ENCODE measurements at regions not wholly inside any gene's neighbourhood (a gene's known extent, or its start where the extent isn't known, plus 50 kb on each side); places are given as distances from the start of the nearest gene placed in this dataset.

- no peak for TF ChIP-seq TCF12 (IDR thresholded peaks at IDR 0.05; ENCODE audit: low read depth)
- no peak for TF ChIP-seq CEBPB (IDR thresholded peaks at IDR 0.05)
- no peak for TF ChIP-seq TEAD4 (IDR thresholded peaks at IDR 0.05)
- TF ChIP-seq USF1 (IDR thresholded peaks at IDR 0.05), result no peak
- no peak for TF ChIP-seq EGR1 (IDR thresholded peaks at IDR 0.05)
- TF ChIP-seq CREB1 (IDR thresholded peaks at IDR 0.05; ENCODE audit: low read depth), result no peak
- TF ChIP-seq TAF1 (IDR thresholded peaks at IDR 0.05; ENCODE audit: low read depth), result no peak
- no peak for TF ChIP-seq RAD21 (IDR thresholded peaks at IDR 0.05; ENCODE audit: low read depth)
These were observed 807.5 kb upstream of the ATXN8OS start for GRCh38 chr13:69300131-69300530.

- TF ChIP-seq EGR1 (IDR thresholded peaks at IDR 0.05), result no peak
- peak; percentile 51; the same call in 1 of the 2 replicates for TF ChIP-seq TEAD4 (IDR thresholded peaks at IDR 0.05)
These were observed 811.5 kb upstream of the ATXN8OS start for GRCh38 chr13:69296130-69296529.

- TF ChIP-seq TCF12 (IDR thresholded peaks at IDR 0.05; ENCODE audit: low read depth), result no peak
- TF ChIP-seq CEBPB (IDR thresholded peaks at IDR 0.05), result no peak
- TF ChIP-seq EGR1 (IDR thresholded peaks at IDR 0.05), result no peak
- TF ChIP-seq USF1 (IDR thresholded peaks at IDR 0.05), result no peak
- no peak for TF ChIP-seq CREB1 (IDR thresholded peaks at IDR 0.05; ENCODE audit: low read depth)
- TF ChIP-seq REST (IDR thresholded peaks at IDR 0.05; ENCODE audit: low read depth), result no peak
These were observed 814.7 kb upstream of the ATXN8OS start for GRCh38 chr13:69292789-69293425.

GRCh38 chr13:69291292-69291906 is 816.2 kb upstream of the ATXN8OS start:
- TF ChIP-seq YY1 (IDR thresholded peaks at IDR 0.05; ENCODE audit: low read depth) (no peak), USF1 (IDR thresholded peaks at IDR 0.05) (no peak), EGR1 (IDR thresholded peaks at IDR 0.05) (no peak), RAD21 (IDR thresholded peaks at IDR 0.05; ENCODE audit: low read depth) (no peak), MAX (IDR thresholded peaks at IDR 0.05) (no peak), TCF12 (IDR thresholded peaks at IDR 0.05; ENCODE audit: low read depth) (no peak), CREB1 (IDR thresholded peaks at IDR 0.05; ENCODE audit: low read depth) (no peak), ZBTB7A (IDR thresholded peaks at IDR 0.05; ENCODE audit: low read depth) (no peak), TAF1 (IDR thresholded peaks at IDR 0.05; ENCODE audit: low read depth) (no peak), TEAD4 (IDR thresholded peaks at IDR 0.05) (no peak), FOXM1 (IDR thresholded peaks at IDR 0.05; ENCODE audit: borderline replicate concordance, low read depth) (no peak), REST (IDR thresholded peaks at IDR 0.05; ENCODE audit: low read depth) (no peak), EP300 (IDR thresholded peaks at IDR 0.05; ENCODE audit: borderline replicate concordance) (no peak)

- TF ChIP-seq RAD21 (IDR thresholded peaks at IDR 0.05; ENCODE audit: low read depth) (no peak), TEAD4 (IDR thresholded peaks at IDR 0.05) (no peak), EGR1 (IDR thresholded peaks at IDR 0.05) (no peak), MAX (IDR thresholded peaks at IDR 0.05) (no peak), YY1 (IDR thresholded peaks at IDR 0.05; ENCODE audit: low read depth) (no peak), CREB1 (IDR thresholded peaks at IDR 0.05; ENCODE audit: low read depth) (no peak)
These were observed 819.6 kb upstream of the ATXN8OS start for GRCh38 chr13:69288026-69288425.

- TF ChIP-seq CEBPB (IDR thresholded peaks at IDR 0.05) (no peak), RAD21 (IDR thresholded peaks at IDR 0.05; ENCODE audit: low read depth) (no peak), FOXM1 (IDR thresholded peaks at IDR 0.05; ENCODE audit: borderline replicate concordance, low read depth) (no peak)
These were observed 820.5 kb upstream of the ATXN8OS start for GRCh38 chr13:69287050-69287698.
